COLO829 (cell line): ENCODE measurements at regions not wholly inside any gene's neighbourhood (a gene's known extent, or its start where the extent isn't known, plus 50 kb on each side); places are given as distances from the start of the nearest gene placed in this dataset.

Source experiments
- DNase-seq: peaks from one replicate; pipeline ENCODE4 v3.0.0; 2012; ENCODE audit warnings: low spot score

- DNase-seq, result no peak
Measured at GRCh38 chr11:86726770-86727504, 54.5 kb upstream of the ME3 start.

GRCh38 chr11:86726118-86726753, 53.8 kb upstream of the ME3 start:
- no peak for DNase-seq

GRCh38 chr11:86724137-86724536, 51.7 kb upstream of the ME3 start:
- no peak for DNase-seq

- no peak for DNase-seq
Measured at GRCh38 chr11:86723281-86723680, 50.9 kb upstream of the ME3 start.

GRCh38 chr11:86722748-86723147, 50.3 kb upstream of the ME3 start:
- no peak for DNase-seq
